ENCODE measurements at regions not wholly inside any gene's neighbourhood (a gene's known extent, or its start where the extent isn't known, plus 50 kb on each side); places are given as distances from the start of the nearest gene placed in this dataset.

DNA sequence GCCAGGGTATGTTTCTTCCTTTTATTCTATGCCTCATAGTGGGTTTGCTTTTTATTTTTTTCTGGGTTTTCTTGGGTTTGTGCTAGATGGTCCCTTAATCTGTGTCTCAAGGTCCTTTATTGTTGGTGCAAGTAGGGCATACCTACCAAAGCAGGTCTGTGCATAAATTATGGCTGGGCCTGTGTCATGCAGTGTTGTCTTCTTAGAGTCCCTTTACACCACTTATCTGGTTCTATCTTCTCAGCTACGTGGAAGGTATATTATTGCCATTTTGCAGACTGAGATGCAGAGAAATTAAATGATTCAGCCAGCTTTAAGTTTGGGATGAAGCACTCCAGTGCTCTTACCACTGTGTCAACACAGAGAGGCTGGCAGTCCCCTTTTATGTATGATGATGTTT is 293.5 kb upstream of the SOX2 start:
- Histone ChIP-seq H3F3A (ENCODE audit: insufficient read depth) (no peaks in the 10 kb centered on the region), H3K79me2 (ENCODE audit: insufficient read depth, low read length) (no peaks in the 10 kb centered on the region), H2AFZ (ENCODE audit: low read depth, low read length, severe bottlenecking) (no peak overlapping the region), H3K9me3 (ENCODE audit: insufficient read depth, low read length) (no peaks in the 10 kb centered on the region), H3K9ac (ENCODE audit: low read length) (no peak overlapping the region), H4K20me1 (ENCODE audit: low read depth, low read length) (no peaks in the 10 kb centered on the region; the same call in 1 of the 2 replicates), H3K36me3 (ENCODE audit: low read length) (no peaks in the 10 kb centered on the region), H3K27ac (ENCODE audit: low read depth, low read length) (no peak overlapping the region), H3K27me3 (ENCODE audit: low read length) (no peaks in the 10 kb centered on the region; the same call in 1 of the 2 replicates), H3K9me2 (replicated peaks; ENCODE audit: insufficient read depth, low read length) (no peaks in the 10 kb centered on the region), H3K4me3 (ENCODE audit: insufficient read depth, low read length, poor library complexity, severe bottlenecking) (no peak overlapping the region), H3K4me2 (ENCODE audit: low read depth, low read length, poor library complexity, severe bottlenecking) (no peak overlapping the region)
- TF ChIP-seq, protein P1, sequence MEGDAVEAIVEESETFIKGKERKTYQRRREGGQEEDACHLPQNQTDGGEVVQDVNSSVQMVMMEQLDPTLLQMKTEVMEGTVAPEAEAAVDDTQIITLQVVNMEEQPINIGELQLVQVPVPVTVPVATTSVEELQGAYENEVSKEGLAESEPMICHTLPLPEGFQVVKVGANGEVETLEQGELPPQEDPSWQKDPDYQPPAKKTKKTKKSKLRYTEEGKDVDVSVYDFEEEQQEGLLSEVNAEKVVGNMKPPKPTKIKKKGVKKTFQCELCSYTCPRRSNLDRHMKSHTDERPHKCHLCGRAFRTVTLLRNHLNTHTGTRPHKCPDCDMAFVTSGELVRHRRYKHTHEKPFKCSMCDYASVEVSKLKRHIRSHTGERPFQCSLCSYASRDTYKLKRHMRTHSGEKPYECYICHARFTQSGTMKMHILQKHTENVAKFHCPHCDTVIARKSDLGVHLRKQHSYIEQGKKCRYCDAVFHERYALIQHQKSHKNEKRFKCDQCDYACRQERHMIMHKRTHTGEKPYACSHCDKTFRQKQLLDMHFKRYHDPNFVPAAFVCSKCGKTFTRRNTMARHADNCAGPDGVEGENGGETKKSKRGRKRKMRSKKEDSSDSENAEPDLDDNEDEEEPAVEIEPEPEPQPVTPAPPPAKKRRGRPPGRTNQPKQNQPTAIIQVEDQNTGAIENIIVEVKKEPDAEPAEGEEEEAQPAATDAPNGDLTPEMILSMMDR (IDR thresholded peaks at IDR 0.05; ENCODE audit: insufficient read depth, low read length, poor library complexity, severe bottlenecking) = no peak
- no peak for TF ChIP-seq EZH2phosphoT487 (conservative IDR thresholded peaks at IDR 0.05; ENCODE audit: low read length)

DNA sequence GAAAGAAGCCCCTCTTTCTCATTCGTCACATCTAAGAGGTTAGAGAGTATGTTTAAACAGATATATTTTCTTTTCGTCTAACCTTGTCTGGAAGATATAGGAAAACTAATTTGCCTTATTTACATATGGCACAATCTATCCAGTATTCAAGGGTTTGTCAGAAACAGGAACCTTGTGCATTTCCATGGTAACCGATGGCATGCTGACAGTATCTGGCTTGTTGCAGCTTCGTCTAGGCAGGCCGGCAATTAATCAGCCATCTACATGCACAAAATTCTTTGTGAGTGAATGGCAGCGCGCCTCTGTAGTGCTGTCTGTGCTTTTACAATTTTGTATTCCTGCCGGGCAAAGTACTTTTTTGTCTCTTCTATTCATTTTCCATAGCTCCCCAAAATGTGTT is 294.0 kb upstream of the SOX2 start:
- H3K9me2 ChIP-seq (replicated peaks; ENCODE audit: insufficient read depth, low read length) = no peaks in the 10 kb centered on the region
- TF ChIP-seq EZH2phosphoT487 (conservative IDR thresholded peaks at IDR 0.05; ENCODE audit: low read length) = no peak
- TF ChIP-seq, protein P1 (IDR thresholded peaks at IDR 0.05; ENCODE audit: insufficient read depth, low read length, poor library complexity, severe bottlenecking) = no peak
- H3K79me2 ChIP-seq (ENCODE audit: insufficient read depth, low read length) = no peaks in the 10 kb centered on the region
- H3K9ac ChIP-seq (ENCODE audit: low read length) = no peak overlapping the region
- no peak overlapping the region for H3K4me3 ChIP-seq (ENCODE audit: insufficient read depth, low read length, poor library complexity, severe bottlenecking)
- H4K20me1 ChIP-seq (ENCODE audit: low read depth, low read length) = no peaks in the 10 kb centered on the region; the same call in 1 of the 2 replicates
- no peaks in the 10 kb centered on the region for H3K9me3 ChIP-seq (ENCODE audit: insufficient read depth, low read length)
- no peak overlapping the region for H2AFZ ChIP-seq (ENCODE audit: low read depth, low read length, severe bottlenecking)
- H3F3A ChIP-seq (ENCODE audit: insufficient read depth) = no peaks in the 10 kb centered on the region
- no peak overlapping the region for H3K4me2 ChIP-seq (ENCODE audit: low read depth, low read length, poor library complexity, severe bottlenecking)
- no peaks in the 10 kb centered on the region; the same call in 1 of the 2 replicates for H3K27me3 ChIP-seq (ENCODE audit: low read length)
- H3K36me3 ChIP-seq (ENCODE audit: low read length) = no peaks in the 10 kb centered on the region
- no peak overlapping the region for H3K27ac ChIP-seq (ENCODE audit: low read depth, low read length)

DNA sequence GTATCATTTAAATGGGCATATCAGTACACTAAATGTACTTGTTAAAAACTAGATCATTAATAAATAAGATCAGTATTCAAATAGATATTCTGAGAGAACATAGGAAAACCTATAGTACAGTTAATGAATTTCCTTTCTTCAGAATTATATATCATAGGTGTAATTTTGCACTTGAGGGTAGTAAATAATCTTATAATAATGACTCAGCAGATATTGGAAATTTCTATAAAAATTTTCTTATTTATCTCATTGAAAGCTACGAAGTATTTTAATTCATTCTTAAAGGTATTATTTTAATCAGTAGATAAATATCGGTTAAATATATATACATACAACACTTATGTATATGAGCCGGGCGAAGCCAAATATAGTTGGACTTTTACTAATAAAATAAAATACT is 300.9 kb upstream of the SOX2 start:
- no peak overlapping the region for H2AFZ ChIP-seq (ENCODE audit: low read depth, low read length, severe bottlenecking)
- H3K36me3 ChIP-seq (ENCODE audit: low read length) = no peaks in the 10 kb centered on the region
- H3F3A ChIP-seq (ENCODE audit: insufficient read depth) = no peaks in the 10 kb centered on the region
- no peaks in the 10 kb centered on the region for H3K9me3 ChIP-seq (ENCODE audit: insufficient read depth, low read length)
- no peak overlapping the region for H3K9ac ChIP-seq (ENCODE audit: low read length)
- TF ChIP-seq, protein P1 (IDR thresholded peaks at IDR 0.05; ENCODE audit: insufficient read depth, low read length, poor library complexity, severe bottlenecking) = no peak
- TF ChIP-seq EZH2phosphoT487 (conservative IDR thresholded peaks at IDR 0.05; ENCODE audit: low read length) = no peak
- no peaks in the 10 kb centered on the region; the same call in 1 of the 2 replicates for H4K20me1 ChIP-seq (ENCODE audit: low read depth, low read length)
- no peaks in the 10 kb centered on the region for H3K79me2 ChIP-seq (ENCODE audit: insufficient read depth, low read length)
- no peak overlapping the region for H3K4me2 ChIP-seq (ENCODE audit: low read depth, low read length, poor library complexity, severe bottlenecking)
- no peak overlapping the region for H3K4me3 ChIP-seq (ENCODE audit: insufficient read depth, low read length, poor library complexity, severe bottlenecking)
- H3K27ac ChIP-seq (ENCODE audit: low read depth, low read length) = no peak overlapping the region
- H3K9me2 ChIP-seq (replicated peaks; ENCODE audit: insufficient read depth, low read length) = no peaks in the 10 kb centered on the region
- no peaks in the 10 kb centered on the region for H3K27me3 ChIP-seq (ENCODE audit: low read length)

All from SU-DHL-6 (cell line).